Neural cell (in vitro differentiated cells): ENCODE measurements at regions not wholly inside any gene's neighbourhood (a gene's known extent, or its start where the extent isn't known, plus 50 kb on each side); places are given as distances from the start of the nearest gene placed in this dataset.

ENCODE experiments used
- H2AFZ ChIP-seq: fragments of 200-600, 300-800 bp; sonication (generic), shearing (Covaris generic); 2 replicates; pipeline ENCODE4 v1.6.0; 2014; ENCODE audit warnings: low read depth, mild to moderate bottlenecking, antibody characterized with exemption, low read length, moderate library complexity
- H3F3A ChIP-seq: fragments of 200-600 bp; shearing (Covaris generic); 2 replicates; pipeline ENCODE4 v1.6.1; 2016; ENCODE audit warnings: mild to moderate bottlenecking, moderate library complexity, mixed read lengths, antibody characterized with exemption, low read length; ENCODE audit not compliant: insufficient read depth, poor library complexity, severe bottlenecking
- H3K27ac ChIP-seq: fragments of 200-600, 300-800 bp; sonication (generic), shearing (Covaris generic); 2 replicates; pipeline ENCODE4 v1.5.1; 2014; ENCODE audit warnings: mild to moderate bottlenecking, low read length, moderate library complexity
- H3K27me3 ChIP-seq: fragments of 300-800, 200-600 bp; sonication (generic), shearing (Covaris generic); 2 replicates; pipeline ENCODE4 v1.6.0; 2014; ENCODE audit warnings: mild to moderate bottlenecking, low read depth, low read length, moderate library complexity; ENCODE audit not compliant: insufficient read depth
- H3K36me3 ChIP-seq: fragments of 300-800, 200-600 bp; sonication (generic), shearing (Covaris generic); 2 replicates; pipeline ENCODE4 v1.5.1; 2014; ENCODE audit warnings: mild to moderate bottlenecking, antibody characterized with exemption, low read length, moderate library complexity; ENCODE audit not compliant: insufficient read depth
- H3K4me2 ChIP-seq: fragments of 300-800, 200-600 bp; sonication (generic), shearing (Covaris generic); 2 replicates; pipeline ENCODE4 v1.6.0; 2014; ENCODE audit warnings: mild to moderate bottlenecking, low read length
- H3K4me3 ChIP-seq: fragments of 300-800, 200-600 bp; sonication (generic), shearing (Covaris generic); 2 replicates; pipeline ENCODE4 v1.5.1; 2014; ENCODE audit warnings: mild to moderate bottlenecking, low read length, moderate library complexity
- H3K79me2 ChIP-seq: fragments of 200-600 bp; shearing (Covaris generic); replicated peaks from 2 replicates; pipeline ENCODE4 v1.6.0; 2014; ENCODE audit warnings: mild to moderate bottlenecking, low read length, moderate library complexity; ENCODE audit not compliant: insufficient read depth
- H3K9ac ChIP-seq: fragments of 300-800, 200-600 bp; sonication (generic), shearing (Covaris generic); 2 replicates; pipeline ENCODE4 v1.6.1; 2016; ENCODE audit warnings: mild to moderate bottlenecking, low read length, mixed read lengths
- H3K9me2 ChIP-seq: fragments of 200-600 bp; shearing (Covaris generic); 2 replicates; pipeline ENCODE4 v1.6.1; 2016; ENCODE audit warnings: mild to moderate bottlenecking, low read length, mixed read lengths; ENCODE audit not compliant: insufficient read depth
- H3K9me3 ChIP-seq: fragments of 200-600, 300-800 bp; sonication (generic), shearing (Covaris generic); 2 replicates; pipeline ENCODE4 v1.6.1; 2016; ENCODE audit warnings: mild to moderate bottlenecking, mixed run types, low read length, moderate library complexity, mixed read lengths
- H4K20me1 ChIP-seq: fragments of 200-600 bp; shearing (Covaris generic); 2 replicates; pipeline ENCODE4 v1.6.1; 2016; ENCODE audit warnings: mild to moderate bottlenecking, mixed run types; ENCODE audit not compliant: insufficient read depth
- EP300 ChIP-seq: fragments of 450-650 bp; conservative IDR thresholded peaks from 2 replicates; pipeline ENCODE4 v1.6.1; 2014; ENCODE audit warnings: antibody characterized with exemption, mild to moderate bottlenecking, moderate library complexity; ENCODE audit not compliant: poor library complexity, severe bottlenecking
- EZH2 ChIP-seq: fragments of 200-600, 300-800 bp; shearing (Covaris generic), sonication (generic); IDR thresholded peaks from 2 replicates; pipeline ENCODE4 v1.6.1; 2014; ENCODE audit warnings: antibody characterized with exemption, low read length, borderline replicate concordance, mild to moderate bottlenecking; ENCODE audit not compliant: insufficient read depth, poor library complexity, severe bottlenecking
- MXI1 ChIP-seq: fragments of 450-650 bp; conservative IDR thresholded peaks from 2 replicates; pipeline ENCODE4 v1.6.1; 2014; ENCODE audit warnings: antibody characterized with exemption, mild to moderate bottlenecking; ENCODE audit not compliant: poor library complexity, severe bottlenecking
- POLR2AphosphoS5 ChIP-seq: IDR thresholded peaks from 2 replicates; pipeline ENCODE4 v1.6.1; 2012
- RAD21 ChIP-seq: fragments of 450-650 bp; conservative IDR thresholded peaks from 2 replicates; pipeline ENCODE4 v1.6.1; 2014; ENCODE audit warnings: antibody characterized with exemption, mild to moderate bottlenecking, moderate library complexity
- SMC3 ChIP-seq: fragments of 450-650 bp; conservative IDR thresholded peaks from 2 replicates; pipeline ENCODE4 v1.6.1; 2014; ENCODE audit warnings: antibody characterized with exemption, mild to moderate bottlenecking, moderate library complexity; ENCODE audit not compliant: poor library complexity
- TAF1 ChIP-seq: IDR thresholded peaks from 2 replicates; pipeline ENCODE4 v1.6.1; 2012; ENCODE audit warnings: low read depth
- TF ChIP-seq, protein P1 (sequence below): IDR thresholded peaks from 2 replicates; pipeline ENCODE4 v1.6.1; 2012; ENCODE audit warnings: borderline replicate concordance
- TF ChIP-seq, protein P2 (sequence below): fragments of 450-650 bp; IDR thresholded peaks from 2 replicates; pipeline ENCODE4 v1.5.1; 2014; ENCODE audit warnings: antibody characterized with exemption, mild to moderate bottlenecking, moderate library complexity; ENCODE audit not compliant: poor library complexity, severe bottlenecking

DNA sequence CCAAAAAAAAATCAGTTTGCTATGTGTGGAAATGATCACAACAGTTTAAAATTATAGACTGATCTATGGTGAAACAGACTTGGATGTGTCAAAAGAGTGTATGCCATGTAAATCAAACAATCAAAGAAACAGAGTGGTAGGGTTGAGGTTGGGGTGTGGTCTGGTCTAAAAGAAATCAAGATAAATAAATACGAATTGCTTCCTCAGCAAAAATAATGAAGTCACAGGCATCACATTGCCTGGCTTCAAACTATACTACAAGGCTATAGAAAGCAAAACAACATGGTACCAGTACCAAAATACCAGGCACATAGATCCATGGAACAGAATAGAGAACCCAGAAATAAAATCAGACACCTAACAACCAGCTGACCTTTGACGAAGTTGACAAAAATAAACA, 1796.9 kb downstream of the NCAM2 start:
- Histone ChIP-seq H3F3A (no peaks in the 10 kb centered on the region), H3K9me3 (no peaks in the 10 kb centered on the region), H3K79me2 (no peaks in the 10 kb centered on the region), H3K27me3 (no peaks in the 10 kb centered on the region), H3K4me3 (no peak overlapping the region), H3K36me3 (no peaks in the 10 kb centered on the region), H3K4me2 (no peak overlapping the region), H3K9me2 (no peaks in the 10 kb centered on the region), H3K27ac (no peak overlapping the region), H4K20me1 (no peaks in the 10 kb centered on the region), H3K9ac (no peak overlapping the region), H2AFZ (no peak overlapping the region)
- TF ChIP-seq EP300 (no peak), EZH2 (no peak), RAD21 (no peak), MXI1 (no peak), TAF1 (no peak), SMC3 (no peak), POLR2AphosphoS5 (no peak)
- TF ChIP-seq, protein P1, sequence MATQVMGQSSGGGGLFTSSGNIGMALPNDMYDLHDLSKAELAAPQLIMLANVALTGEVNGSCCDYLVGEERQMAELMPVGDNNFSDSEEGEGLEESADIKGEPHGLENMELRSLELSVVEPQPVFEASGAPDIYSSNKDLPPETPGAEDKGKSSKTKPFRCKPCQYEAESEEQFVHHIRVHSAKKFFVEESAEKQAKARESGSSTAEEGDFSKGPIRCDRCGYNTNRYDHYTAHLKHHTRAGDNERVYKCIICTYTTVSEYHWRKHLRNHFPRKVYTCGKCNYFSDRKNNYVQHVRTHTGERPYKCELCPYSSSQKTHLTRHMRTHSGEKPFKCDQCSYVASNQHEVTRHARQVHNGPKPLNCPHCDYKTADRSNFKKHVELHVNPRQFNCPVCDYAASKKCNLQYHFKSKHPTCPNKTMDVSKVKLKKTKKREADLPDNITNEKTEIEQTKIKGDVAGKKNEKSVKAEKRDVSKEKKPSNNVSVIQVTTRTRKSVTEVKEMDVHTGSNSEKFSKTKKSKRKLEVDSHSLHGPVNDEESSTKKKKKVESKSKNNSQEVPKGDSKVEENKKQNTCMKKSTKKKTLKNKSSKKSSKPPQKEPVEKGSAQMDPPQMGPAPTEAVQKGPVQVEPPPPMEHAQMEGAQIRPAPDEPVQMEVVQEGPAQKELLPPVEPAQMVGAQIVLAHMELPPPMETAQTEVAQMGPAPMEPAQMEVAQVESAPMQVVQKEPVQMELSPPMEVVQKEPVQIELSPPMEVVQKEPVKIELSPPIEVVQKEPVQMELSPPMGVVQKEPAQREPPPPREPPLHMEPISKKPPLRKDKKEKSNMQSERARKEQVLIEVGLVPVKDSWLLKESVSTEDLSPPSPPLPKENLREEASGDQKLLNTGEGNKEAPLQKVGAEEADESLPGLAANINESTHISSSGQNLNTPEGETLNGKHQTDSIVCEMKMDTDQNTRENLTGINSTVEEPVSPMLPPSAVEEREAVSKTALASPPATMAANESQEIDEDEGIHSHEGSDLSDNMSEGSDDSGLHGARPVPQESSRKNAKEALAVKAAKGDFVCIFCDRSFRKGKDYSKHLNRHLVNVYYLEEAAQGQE = no peak
- TF ChIP-seq, protein P2, sequence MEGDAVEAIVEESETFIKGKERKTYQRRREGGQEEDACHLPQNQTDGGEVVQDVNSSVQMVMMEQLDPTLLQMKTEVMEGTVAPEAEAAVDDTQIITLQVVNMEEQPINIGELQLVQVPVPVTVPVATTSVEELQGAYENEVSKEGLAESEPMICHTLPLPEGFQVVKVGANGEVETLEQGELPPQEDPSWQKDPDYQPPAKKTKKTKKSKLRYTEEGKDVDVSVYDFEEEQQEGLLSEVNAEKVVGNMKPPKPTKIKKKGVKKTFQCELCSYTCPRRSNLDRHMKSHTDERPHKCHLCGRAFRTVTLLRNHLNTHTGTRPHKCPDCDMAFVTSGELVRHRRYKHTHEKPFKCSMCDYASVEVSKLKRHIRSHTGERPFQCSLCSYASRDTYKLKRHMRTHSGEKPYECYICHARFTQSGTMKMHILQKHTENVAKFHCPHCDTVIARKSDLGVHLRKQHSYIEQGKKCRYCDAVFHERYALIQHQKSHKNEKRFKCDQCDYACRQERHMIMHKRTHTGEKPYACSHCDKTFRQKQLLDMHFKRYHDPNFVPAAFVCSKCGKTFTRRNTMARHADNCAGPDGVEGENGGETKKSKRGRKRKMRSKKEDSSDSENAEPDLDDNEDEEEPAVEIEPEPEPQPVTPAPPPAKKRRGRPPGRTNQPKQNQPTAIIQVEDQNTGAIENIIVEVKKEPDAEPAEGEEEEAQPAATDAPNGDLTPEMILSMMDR = no peak

DNA sequence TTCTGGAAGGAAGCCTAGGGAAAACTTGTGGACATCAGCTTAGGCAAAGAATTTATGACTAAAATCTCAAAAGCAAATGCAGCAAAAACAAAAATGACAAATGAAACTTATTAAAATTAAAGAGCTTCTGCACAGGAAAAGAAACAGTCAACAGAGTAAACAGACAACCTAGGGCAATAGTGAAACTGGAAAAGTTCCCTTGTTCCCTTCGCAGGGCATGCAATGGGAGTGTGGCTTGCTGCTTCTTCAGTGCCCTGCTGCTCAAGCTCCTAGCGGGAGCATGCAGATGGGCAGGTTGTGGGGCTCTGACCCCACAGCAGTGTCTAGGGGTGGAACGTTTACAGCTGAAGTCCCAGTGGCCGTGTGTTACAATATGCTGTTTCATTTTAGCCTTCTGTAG, 1797.4 kb downstream of the NCAM2 start:
- no peak overlapping the region for H3K27ac ChIP-seq
- H3K27me3 ChIP-seq = no peaks in the 10 kb centered on the region
- no peak overlapping the region for H2AFZ ChIP-seq
- H3K9ac ChIP-seq = no peak overlapping the region
- H3K4me3 ChIP-seq = no peak overlapping the region
- no peaks in the 10 kb centered on the region for H3F3A ChIP-seq
- H3K9me2 ChIP-seq = no peaks in the 10 kb centered on the region
- no peaks in the 10 kb centered on the region for H4K20me1 ChIP-seq
- no peaks in the 10 kb centered on the region for H3K79me2 ChIP-seq
- H3K4me2 ChIP-seq = no peak overlapping the region
- H3K9me3 ChIP-seq = no peaks in the 10 kb centered on the region
- TF ChIP-seq TAF1 (no peak), EP300 (no peak), SMC3 (no peak), RAD21 (no peak), POLR2AphosphoS5 (no peak)
- TF ChIP-seq, protein P1 = no peak
- H3K36me3 ChIP-seq = no peaks in the 10 kb centered on the region
